Astrocyte of the hippocampus (primary cell): ENCODE measurements at regions not wholly inside any gene's neighbourhood (a gene's known extent, or its start where the extent isn't known, plus 50 kb on each side); places are given as distances from the start of the nearest gene placed in this dataset.
"Not testable (repeated sequence)": the region's sequence is repeated elsewhere in the genome, so short reads cannot be mapped to it uniquely, and the experiment has no call there.

ENCODE experiments used
- DNase-seq: peaks from one replicate; pipeline ENCODE4 v3.0.0; 2011; ENCODE audit warnings: low read depth, low spot score

GRCh38 chr14:61602003-61602732, 93.1 kb upstream of the HIF1A start:
- DNase-seq: peak; percentile 18

- peak; percentile 26 for DNase-seq
These were observed 92.6 kb upstream of the HIF1A start for GRCh38 chr14:61602733-61603077.

- no peak for DNase-seq
These were observed 91.6 kb upstream of the HIF1A start for GRCh38 chr14:61603736-61604135.

- no peak for DNase-seq
These were observed 87.6 kb upstream of the HIF1A start for GRCh38 chr14:61607570-61608244.

- DNase-seq: peak; percentile 74
These were observed 86.8 kb upstream of the HIF1A start for GRCh38 chr14:61608245-61609165.

- DNase-seq: peak; percentile 76
These were observed 86.0 kb upstream of the HIF1A start for GRCh38 chr14:61609191-61609843.

GRCh38 chr14:61609884-61610283, 85.4 kb upstream of the HIF1A start:
- DNase-seq: peak; percentile 10

GRCh38 chr14:61610900-61611299, 84.4 kb upstream of the HIF1A start:
- DNase-seq: no peak

- no peak for DNase-seq
These were observed 83.3 kb upstream of the HIF1A start for GRCh38 chr14:61611880-61612630.

GRCh38 chr14:61613006-61613405, 82.3 kb upstream of the HIF1A start:
- not testable (repeated sequence) for DNase-seq

- no peak for DNase-seq
These were observed 80.6 kb upstream of the HIF1A start for GRCh38 chr14:61614693-61615092.

- peak; percentile 66 for DNase-seq
These were observed 79.4 kb upstream of the HIF1A start for GRCh38 chr14:61615743-61616523.

GRCh38 chr14:61616524-61617185, 78.7 kb upstream of the HIF1A start:
- DNase-seq: peak; percentile 83

GRCh38 chr14:61618448-61618847, 76.9 kb upstream of the HIF1A start:
- no peak for DNase-seq

GRCh38 chr14:61619494-61619893, 75.8 kb upstream of the HIF1A start:
- no peak for DNase-seq

- peak; percentile 76 for DNase-seq
These were observed 75.0 kb upstream of the HIF1A start for GRCh38 chr14:61620130-61620946.

GRCh38 chr14:61621444-61621843, 73.9 kb upstream of the HIF1A start:
- no peak for DNase-seq

- no peak for DNase-seq
These were observed 73.3 kb upstream of the HIF1A start for GRCh38 chr14:61622051-61622450.

- no peak for DNase-seq
These were observed 71.4 kb upstream of the HIF1A start for GRCh38 chr14:61623927-61624326.
